ENCODE measurements at regions not wholly inside any gene's neighbourhood (a gene's known extent, or its start where the extent isn't known, plus 50 kb on each side); places are given as distances from the start of the nearest gene placed in this dataset.
A peak's percentile ranks its signal among the peaks of the same experiment; 100 is the strongest.

GRCh38 chr11:80758787-80759186 is 1318.0 kb upstream of the TENM4 start:
- no peak for DNase-seq (ENCODE audit: low read depth)
- no peak overlapping the region for H3K4me3 ChIP-seq (replicated peaks; ENCODE audit: low read depth, low read length)
- no peak for TF ChIP-seq CTCF (IDR thresholded peaks at IDR 0.05; ENCODE audit: low read length, missing control alignments)

- no peak for TF ChIP-seq CTCF (IDR thresholded peaks at IDR 0.05; ENCODE audit: low read length, missing control alignments)
- no peak overlapping the region for H3K4me3 ChIP-seq (replicated peaks; ENCODE audit: low read depth, low read length)
- no peak for DNase-seq (ENCODE audit: low read depth)
Observed at GRCh38 chr11:80748207-80748925, 1307.5 kb upstream of the TENM4 start.

GRCh38 chr11:80746300-80746699 is 1305.5 kb upstream of the TENM4 start:
- no peak overlapping the region for H3K4me3 ChIP-seq (replicated peaks; ENCODE audit: low read depth, low read length)
- no peak for TF ChIP-seq CTCF (IDR thresholded peaks at IDR 0.05; ENCODE audit: low read length, missing control alignments)
- DNase-seq (ENCODE audit: low read depth): no peak

GRCh38 chr11:80745416-80745815 is 1304.6 kb upstream of the TENM4 start:
- DNase-seq (ENCODE audit: low read depth): no peak
- TF ChIP-seq CTCF (IDR thresholded peaks at IDR 0.05; ENCODE audit: low read length, missing control alignments): no peak
- no peak overlapping the region for H3K4me3 ChIP-seq (replicated peaks; ENCODE audit: low read depth, low read length)

GRCh38 chr11:80733790-80734189 is 1293.0 kb upstream of the TENM4 start:
- DNase-seq (ENCODE audit: low read depth): no peak
- H3K4me3 ChIP-seq (replicated peaks; ENCODE audit: low read depth, low read length): no peak overlapping the region
- no peak for TF ChIP-seq CTCF (IDR thresholded peaks at IDR 0.05; ENCODE audit: low read length, missing control alignments)

GRCh38 chr11:80733361-80733760 is 1292.5 kb upstream of the TENM4 start:
- TF ChIP-seq CTCF (IDR thresholded peaks at IDR 0.05; ENCODE audit: low read length, missing control alignments): no peak
- DNase-seq (ENCODE audit: low read depth): no peak
- H3K4me3 ChIP-seq (replicated peaks; ENCODE audit: low read depth, low read length): no peak overlapping the region

- peak; percentile 40 for TF ChIP-seq CTCF (IDR thresholded peaks at IDR 0.05; ENCODE audit: low read length, missing control alignments)
- DNase-seq (ENCODE audit: low read depth): peak; percentile 29
- no peak overlapping the region for H3K4me3 ChIP-seq (replicated peaks; ENCODE audit: low read depth, low read length)
Observed at GRCh38 chr11:80727315-80727714, 1286.5 kb upstream of the TENM4 start.
